ENCODE measurements at regions not wholly inside any gene's neighbourhood (a gene's known extent, or its start where the extent isn't known, plus 50 kb on each side); places are given as distances from the start of the nearest gene placed in this dataset.
"Not testable (repeated sequence)": the region's sequence is repeated elsewhere in the genome, so short reads cannot be mapped to it uniquely, and the experiment has no call there.

GRCh38 chrX:115402299-115402698 lies 112.8 kb downstream of the LUZP4 start:
- no peak for DNase-seq (ENCODE audit: low spot score)

GRCh38 chrX:115408771-115409400 lies 119.4 kb downstream of the LUZP4 start:
- DNase-seq (ENCODE audit: low spot score) = no peak

- peak; percentile 88 for DNase-seq (ENCODE audit: low spot score)
Observed at GRCh38 chrX:115409551-115409950, 120.0 kb downstream of the LUZP4 start.

- DNase-seq (ENCODE audit: low spot score) = peak; percentile 53
Observed at GRCh38 chrX:115410731-115411428, 121.4 kb downstream of the LUZP4 start.

- no peak for DNase-seq (ENCODE audit: low spot score)
Observed at GRCh38 chrX:115413246-115413878, 123.8 kb downstream of the LUZP4 start.

GRCh38 chrX:115419069-115419468 lies 129.6 kb downstream of the LUZP4 start:
- no peak for DNase-seq (ENCODE audit: low spot score)

GRCh38 chrX:115423086-115423485 lies 133.6 kb downstream of the LUZP4 start:
- no peak for DNase-seq (ENCODE audit: low spot score)

- no peak for DNase-seq (ENCODE audit: low spot score)
Observed at GRCh38 chrX:115425359-115425758, 135.6 kb upstream of the PLS3 start.

GRCh38 chrX:115427861-115428410 lies 133.0 kb upstream of the PLS3 start:
- DNase-seq (ENCODE audit: low spot score) = no peak

- DNase-seq (ENCODE audit: low spot score) = not testable (repeated sequence)
Observed at GRCh38 chrX:115434834-115435233, 126.1 kb upstream of the PLS3 start.

GRCh38 chrX:115437841-115438595 lies 123.0 kb upstream of the PLS3 start:
- DNase-seq (ENCODE audit: low spot score) = no peak

- DNase-seq (ENCODE audit: low spot score) = no peak
Observed at GRCh38 chrX:115448146-115448545, 112.8 kb upstream of the PLS3 start.

GRCh38 chrX:115449742-115450141 lies 111.2 kb upstream of the PLS3 start:
- DNase-seq (ENCODE audit: low spot score) = no peak

GRCh38 chrX:115452251-115452650 lies 108.7 kb upstream of the PLS3 start:
- DNase-seq (ENCODE audit: low spot score) = no peak

- DNase-seq (ENCODE audit: low spot score) = no peak
Observed at GRCh38 chrX:115459883-115460880, 100.8 kb upstream of the PLS3 start.

- peak; percentile 73 for DNase-seq (ENCODE audit: low spot score)
Observed at GRCh38 chrX:115462406-115462805, 98.6 kb upstream of the PLS3 start.

GRCh38 chrX:115467961-115468360 lies 93.0 kb upstream of the PLS3 start:
- no peak for DNase-seq (ENCODE audit: low spot score)

- no peak for DNase-seq (ENCODE audit: low spot score)
Observed at GRCh38 chrX:115472131-115472530, 88.8 kb upstream of the PLS3 start.

GRCh38 chrX:115486510-115486909 lies 74.5 kb upstream of the PLS3 start:
- no peak for DNase-seq (ENCODE audit: low spot score)

- DNase-seq (ENCODE audit: low spot score) = no peak
Observed at GRCh38 chrX:115487608-115488007, 73.4 kb upstream of the PLS3 start.

GRCh38 chrX:115490814-115491213 lies 70.2 kb upstream of the PLS3 start:
- no peak for DNase-seq (ENCODE audit: low spot score)
